Esophagus (tissue), 2 donors: ENCODE measurements at regions not wholly inside any gene's neighbourhood (a gene's known extent, or its start where the extent isn't known, plus 50 kb on each side); places are given as distances from the start of the nearest gene placed in this dataset.

ENCODE experiments used
- H3K27ac ChIP-seq, 2 donors: one replicate each; pipeline ENCODE4 v1.5.1; 2013; ENCODE audit warnings: low read depth in 2 of 2, mild to moderate bottlenecking in 2 of 2, inconsistent platforms in 1 of 2, low read length in 1 of 2, moderate library complexity in 1 of 2
- H3K27me3 ChIP-seq, 2 donors: one replicate each; pipeline ENCODE4 v1.6.1; 2013; ENCODE audit warnings: low read length in 2 of 2, control low read depth in 1 of 2, mild to moderate bottlenecking in 1 of 2; ENCODE audit not compliant: insufficient read depth in 2 of 2, control insufficient read depth in 1 of 2
- H3K36me3 ChIP-seq, 2 donors: one replicate each; pipeline ENCODE4 v1.6.1; 2013; ENCODE audit warnings: low read length in 1 of 2; ENCODE audit not compliant: control insufficient read depth in 2 of 2, insufficient read depth in 2 of 2
- H3K4me1 ChIP-seq, 2 donors: one replicate each; pipeline ENCODE4 v1.6.1; 2013; ENCODE audit warnings: low read length in 1 of 2; ENCODE audit not compliant: control insufficient read depth in 2 of 2, insufficient read depth in 2 of 2
- H3K4me3 ChIP-seq, 2 donors: one replicate each; pipeline ENCODE4 v1.5.1; 2013; ENCODE audit warnings: low read length in 2 of 2, mild to moderate bottlenecking in 2 of 2, low read depth in 1 of 2, moderate library complexity in 1 of 2
- H3K9me3 ChIP-seq, 2 donors: one replicate each; pipeline ENCODE4 v1.6.1; 2013; ENCODE audit warnings: mild to moderate bottlenecking in 2 of 2, low read depth in 1 of 2, low read length in 1 of 2, moderate library complexity in 1 of 2; ENCODE audit not compliant: control insufficient read depth in 2 of 2, insufficient read depth in 1 of 2
- WGBS, 2 donors: extraction: QIAGEN DNeasy Blood & Tissue Kit; methylation state at CpG; one replicate each; pipeline ENCODE4 v1.1.7; 2013; 5-methylcytosine and 5-hydroxymethylcytosine counted together
- donor health status: healthy with polysubstance abuse.
- donor health status: Bipolar disorder and iron deficiency.

- Histone ChIP-seq H3K4me1 (peaks cover 0 to 2% of the 10 kb centered on the region in 2 donors), H3K9me3 (no peaks in the 10 kb centered on the region), H3K27me3 (no peaks in the 10 kb centered on the region), H3K36me3 (no peaks in the 10 kb centered on the region), H3K4me3 (no peak overlapping the region), H3K27ac (peak overlapping the region in 1 of 2 donors; percentile 4)
- WGBS, 2 donors = 53 to 64% methylated on average over 3 of the region's 3 CpGs
Observed at GRCh38 chr7:115136796-115137443, 215.0 kb downstream of the MDFIC start.

GRCh38 chr7:115135769-115136410 is 214.0 kb downstream of the MDFIC start:
- 43 to 58% methylated on average over 1 of the region's 1 CpG for WGBS, 2 donors
- H3K27me3 ChIP-seq = no peaks in the 10 kb centered on the region
- no peak overlapping the region for H3K4me3 ChIP-seq
- H3K27ac ChIP-seq = no peak overlapping the region
- H3K4me1 ChIP-seq = peaks cover 0 to 2% of the 10 kb centered on the region in 2 donors
- no peaks in the 10 kb centered on the region for H3K9me3 ChIP-seq
- H3K36me3 ChIP-seq = no peaks in the 10 kb centered on the region

GRCh38 chr7:115135146-115135545 is 213.3 kb downstream of the MDFIC start:
- no peak overlapping the region for H3K27ac ChIP-seq
- 39 to 50% methylated on average over 4 of the region's 4 CpGs for WGBS, 2 donors

GRCh38 chr7:115133248-115133647 is 211.4 kb downstream of the MDFIC start:
- no peak overlapping the region for H3K4me3 ChIP-seq
- WGBS, 2 donors = 93 to 95% methylated on average over 5 of the region's 5 CpGs
- no peak overlapping the region for H3K27ac ChIP-seq

More at GRCh38 chr7:115135146-115135545, 213.3 kb downstream of the MDFIC start:
- H3K36me3 ChIP-seq = no peaks in the 10 kb centered on the region
- no peaks in the 10 kb centered on the region for H3K27me3 ChIP-seq
- H3K4me1 ChIP-seq = peaks cover 0 to 2% of the 10 kb centered on the region in 2 donors
- no peak overlapping the region for H3K4me3 ChIP-seq
- H3K9me3 ChIP-seq = no peaks in the 10 kb centered on the region

GRCh38 chr7:115132096-115132495 is 210.2 kb downstream of the MDFIC start:
- no peaks in the 10 kb centered on the region for H3K36me3 ChIP-seq
- H3K27me3 ChIP-seq = no peaks in the 10 kb centered on the region
- no peak overlapping the region for H3K4me3 ChIP-seq
- H3K27ac ChIP-seq = no peak overlapping the region
- WGBS, 2 donors = 73 to 81% methylated on average over 1 of the region's 1 CpG
- peaks cover 0 to under 1% of the 10 kb centered on the region in 2 donors for H3K4me1 ChIP-seq
- H3K9me3 ChIP-seq = no peaks in the 10 kb centered on the region

More at GRCh38 chr7:115133248-115133647, 211.4 kb downstream of the MDFIC start:
- Histone ChIP-seq H3K4me1 (peaks cover 0 to 2% of the 10 kb centered on the region in 2 donors), H3K27me3 (no peaks in the 10 kb centered on the region), H3K9me3 (no peaks in the 10 kb centered on the region), H3K36me3 (no peaks in the 10 kb centered on the region)

- no peaks in the 10 kb centered on the region for H3K4me1 ChIP-seq
- H3K4me3 ChIP-seq = no peak overlapping the region
- no peaks in the 10 kb centered on the region for H3K27me3 ChIP-seq
- no peaks in the 10 kb centered on the region for H3K9me3 ChIP-seq
- 79 to 82% methylated on average over 2 of the region's 2 CpGs for WGBS, 2 donors
- no peak overlapping the region for H3K27ac ChIP-seq
- no peaks in the 10 kb centered on the region for H3K36me3 ChIP-seq
Observed at GRCh38 chr7:115128154-115128553, 206.3 kb downstream of the MDFIC start.

- no peaks in the 10 kb centered on the region for H3K36me3 ChIP-seq
- H3K9me3 ChIP-seq = no peaks in the 10 kb centered on the region
- no peak overlapping the region for H3K4me3 ChIP-seq
- H3K4me1 ChIP-seq = no peaks in the 10 kb centered on the region
- no peak overlapping the region for H3K27ac ChIP-seq
- no peaks in the 10 kb centered on the region for H3K27me3 ChIP-seq
- WGBS, 2 donors = 66 to 70% methylated on average over 5 of the region's 5 CpGs
Observed at GRCh38 chr7:115127399-115128021, 205.6 kb downstream of the MDFIC start.

GRCh38 chr7:115125750-115126149 is 203.9 kb downstream of the MDFIC start:
- H3K9me3 ChIP-seq = no peaks in the 10 kb centered on the region
- no peak overlapping the region for H3K27ac ChIP-seq
- no peaks in the 10 kb centered on the region for H3K4me1 ChIP-seq
- H3K36me3 ChIP-seq = no peaks in the 10 kb centered on the region
- H3K4me3 ChIP-seq = no peak overlapping the region
- H3K27me3 ChIP-seq = no peaks in the 10 kb centered on the region

GRCh38 chr7:115125312-115125711 is 203.4 kb downstream of the MDFIC start:
- H3K36me3 ChIP-seq = no peaks in the 10 kb centered on the region
- WGBS, 2 donors = 90 to 94% methylated on average over 3 of the region's 3 CpGs
- no peaks in the 10 kb centered on the region for H3K4me1 ChIP-seq
- H3K27ac ChIP-seq = no peak overlapping the region
- no peak overlapping the region for H3K4me3 ChIP-seq
- no peaks in the 10 kb centered on the region for H3K27me3 ChIP-seq
- H3K9me3 ChIP-seq = no peaks in the 10 kb centered on the region
